CD1c-positive myeloid dendritic cell (primary cell): ENCODE measurements at regions not wholly inside any gene's neighbourhood (a gene's known extent, or its start where the extent isn't known, plus 50 kb on each side); places are given as distances from the start of the nearest gene placed in this dataset.

Experiments
- DNase-seq: peaks from one replicate; pipeline ENCODE4 v3.0.0-alpha.2; 2016; ENCODE audit errors: extremely low spot score

DNA sequence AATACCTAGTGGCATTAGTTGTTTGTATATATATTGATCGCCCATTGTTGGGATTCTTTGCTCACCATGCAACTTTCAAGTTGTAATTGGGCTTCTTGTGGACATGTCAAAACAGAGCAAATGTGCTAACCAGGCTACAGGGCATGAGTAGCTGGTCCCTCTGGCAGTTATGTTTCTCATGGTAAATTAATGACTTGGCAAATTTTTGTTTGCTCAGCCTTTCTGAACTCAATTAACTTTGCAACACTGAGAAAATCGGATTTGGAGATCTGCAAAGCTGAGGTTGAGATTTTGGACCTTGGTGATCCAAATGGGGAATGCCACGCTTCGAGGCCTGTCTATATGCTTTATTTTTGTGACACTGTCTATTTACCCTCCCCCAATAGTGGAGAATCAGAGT lies 138.5 kb upstream of the PIRT start:
- DNase-seq: no peak

DNA sequence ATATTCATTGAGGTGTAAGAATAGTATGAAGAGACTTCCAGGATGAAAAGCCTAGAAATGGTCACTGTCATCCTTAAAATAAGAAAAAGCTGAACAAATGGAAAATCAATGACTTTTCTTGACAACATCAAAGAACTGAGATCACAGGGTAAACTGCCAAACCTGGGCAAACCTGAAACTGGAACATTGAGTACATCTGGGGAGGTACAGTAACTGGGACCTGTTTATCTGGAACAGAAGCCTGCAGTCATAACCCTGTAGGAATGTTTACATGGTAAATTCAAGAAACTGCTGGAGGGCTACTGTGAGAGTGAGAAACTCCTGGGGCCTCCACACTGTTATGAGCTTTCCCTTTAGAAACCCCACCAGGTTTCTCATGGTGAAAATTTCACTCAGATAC lies 130.1 kb upstream of the PIRT start:
- DNase-seq: no peak

GRCh38 chr17:10956821-10957220 lies 118.9 kb upstream of the PIRT start:
- no peak for DNase-seq

DNA sequence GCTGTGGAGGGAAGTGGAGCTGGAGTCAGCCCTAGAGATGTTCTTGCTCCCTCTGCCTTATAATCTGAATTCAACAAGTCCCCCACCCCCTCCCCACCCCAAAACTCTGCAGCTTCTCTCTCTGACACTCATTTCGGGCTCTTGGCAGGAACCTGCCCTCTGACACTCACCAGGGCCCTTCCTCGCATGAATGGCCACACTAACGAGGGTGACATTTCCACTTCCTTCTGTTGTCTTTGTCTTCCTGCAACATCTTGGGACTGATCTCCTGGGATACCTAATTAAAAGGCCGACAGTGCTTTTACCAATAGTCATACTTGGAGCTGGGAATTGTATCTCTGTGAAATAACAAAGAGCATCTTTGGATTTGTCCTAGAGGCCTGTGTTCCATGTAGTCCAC lies 106.9 kb upstream of the PIRT start:
- DNase-seq: no peak

DNA sequence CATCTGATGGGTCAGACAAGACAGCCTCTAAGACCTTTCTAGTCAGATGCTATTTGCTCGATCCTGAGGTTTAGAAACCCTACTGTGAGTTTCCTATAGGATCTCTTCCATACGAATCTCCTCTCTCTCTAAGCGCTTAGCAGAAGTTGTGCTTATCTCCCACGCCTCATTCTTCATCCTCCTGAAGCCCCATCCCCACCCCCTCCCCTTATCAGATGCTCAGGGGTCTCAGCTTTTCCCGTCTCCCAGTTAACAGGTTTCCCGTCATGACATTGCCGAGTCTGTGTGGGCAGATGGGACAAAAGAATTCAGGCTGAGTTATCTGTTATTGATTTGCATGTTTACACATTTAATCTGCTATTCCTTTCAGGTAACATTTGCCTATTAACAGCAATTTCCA lies 99.0 kb upstream of the PIRT start:
- no peak for DNase-seq

- no peak for DNase-seq
These were observed 95.1 kb upstream of the PIRT start for GRCh38 chr17:10932938-10933337.

GRCh38 chr17:10931133-10931532 lies 93.2 kb upstream of the PIRT start:
- no peak for DNase-seq

GRCh38 chr17:10927712-10928111 lies 89.8 kb upstream of the PIRT start:
- DNase-seq: no peak

DNA sequence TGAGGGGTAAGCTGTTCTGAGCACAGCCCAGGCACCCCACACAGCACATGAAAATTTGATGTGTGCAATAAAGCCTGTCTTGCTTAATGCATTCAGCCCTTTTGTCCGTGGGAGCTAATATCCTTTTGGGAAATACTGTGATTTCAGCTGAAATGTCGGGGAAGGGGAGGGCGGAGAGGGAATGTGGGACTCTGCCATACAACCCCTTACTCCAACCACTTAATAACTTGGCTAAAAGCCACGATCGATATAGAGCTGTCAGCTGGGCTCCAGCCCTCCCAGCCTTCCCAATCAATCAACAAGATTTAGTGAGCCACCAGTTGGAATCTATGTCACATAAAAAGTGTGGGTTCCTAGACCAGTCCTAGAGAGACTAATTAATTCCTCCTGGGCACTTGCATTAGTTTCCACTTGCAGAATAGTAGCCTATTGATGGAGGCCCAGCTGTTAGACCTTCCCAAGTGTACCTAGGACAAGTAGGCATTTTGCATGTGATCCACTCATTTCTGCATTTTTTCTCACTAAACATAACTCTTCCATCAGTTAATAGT lies 82.7 kb upstream of the PIRT start:
- no peak for DNase-seq

DNA sequence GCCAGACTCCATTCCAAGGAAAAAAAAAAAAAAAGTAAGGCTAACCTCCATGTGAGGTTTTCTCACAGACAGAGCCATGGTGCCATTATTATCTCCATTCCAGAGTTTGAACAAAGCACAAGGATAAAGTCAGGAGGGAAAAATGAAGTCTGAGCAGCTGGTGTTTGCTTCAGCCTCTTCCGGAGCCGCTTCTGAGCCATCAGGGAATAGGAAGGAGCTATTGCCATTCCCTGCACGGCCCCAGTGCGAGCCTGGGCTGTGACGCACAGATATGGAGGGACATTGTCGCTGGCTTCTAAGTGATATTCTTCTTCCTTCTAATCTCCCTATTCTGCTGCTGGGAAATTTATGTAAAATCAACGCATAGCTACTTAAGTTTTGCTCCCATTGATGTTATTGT lies 69.5 kb upstream of the PIRT start:
- DNase-seq: no peak

DNA sequence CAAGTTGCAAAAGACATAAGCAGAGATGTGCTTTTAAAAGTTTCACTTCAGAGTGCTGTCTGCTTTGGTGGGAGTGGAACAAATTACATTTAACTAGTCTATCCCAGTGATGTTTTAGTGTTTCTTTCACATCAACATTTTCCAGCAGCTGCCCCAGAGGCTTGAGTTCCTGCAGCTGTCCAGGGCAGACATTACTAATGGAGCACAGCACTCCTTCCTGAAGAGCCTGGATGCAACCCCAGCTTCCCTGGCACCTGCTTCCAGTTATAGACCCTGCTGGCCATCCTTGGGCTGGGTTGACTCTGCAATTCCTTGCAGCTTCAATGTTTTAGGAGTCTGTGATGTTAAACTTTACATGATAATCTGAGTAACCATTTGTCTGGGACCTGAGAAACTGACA lies 61.4 kb upstream of the PIRT start:
- no peak for DNase-seq

GRCh38 chr17:10894220-10894619 lies 56.3 kb upstream of the PIRT start:
- no peak for DNase-seq

GRCh38 chr17:10888858-10889257 lies 51.0 kb upstream of the PIRT start:
- DNase-seq: no peak
